Left colon (tissue), 2 donors: ENCODE measurements at regions not wholly inside any gene's neighbourhood (a gene's known extent, or its start where the extent isn't known, plus 50 kb on each side); places are given as distances from the start of the nearest gene placed in this dataset.

Source experiments
- ATAC-seq: fragments of 200-7000 bp; cut with Tn5 transposase; one replicate; pipeline ENCODE4 v1.9.1; 2020; ENCODE audit warnings: mild to moderate bottlenecking, moderate library complexity
- DNase-seq, 2 donors: peaks; one replicate each; pipeline ENCODE4 v3.0.0-alpha.2; 2020
- intact Hi-C, 2 donors: fragments of 100-400 bp; cut with DNase I in 1 of 2; cut with micrococcal nuclease in 1 of 2; formaldehyde crosslinking; loops; one replicate each; pipeline versions ENCODE4 v1.11.2 to v1.14.0; 2022; cut with DNase I, micrococcal nuclease
- donor health status: DM: no; HTN: no; CAD: no.
- donor health status: DM: yes; HTN: yes; CAD: no.

DNA sequence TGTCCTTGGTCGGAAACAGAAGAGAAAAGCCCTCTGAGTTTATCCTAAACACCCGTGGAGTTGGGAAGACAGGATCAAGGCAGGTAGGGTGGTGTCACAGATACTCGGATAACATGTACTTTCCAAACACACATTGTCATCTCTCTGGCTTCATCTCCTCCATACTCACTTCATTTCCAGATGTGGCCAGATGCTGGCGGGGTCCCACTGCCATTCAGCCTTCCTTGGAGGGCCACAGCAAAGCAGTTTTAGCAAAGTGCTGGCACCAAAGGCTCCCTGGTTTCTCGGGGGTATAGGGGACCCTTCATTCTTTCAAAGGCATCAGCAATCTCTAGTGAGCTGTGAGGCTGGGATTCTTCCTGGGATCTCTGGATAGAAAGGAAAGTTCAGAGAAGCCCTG is 539.5 kb downstream of the TCERG1L start:
- intact Hi-C loops: no loop called here
- ATAC-seq (no peak), DNase-seq (no peak)

DNA sequence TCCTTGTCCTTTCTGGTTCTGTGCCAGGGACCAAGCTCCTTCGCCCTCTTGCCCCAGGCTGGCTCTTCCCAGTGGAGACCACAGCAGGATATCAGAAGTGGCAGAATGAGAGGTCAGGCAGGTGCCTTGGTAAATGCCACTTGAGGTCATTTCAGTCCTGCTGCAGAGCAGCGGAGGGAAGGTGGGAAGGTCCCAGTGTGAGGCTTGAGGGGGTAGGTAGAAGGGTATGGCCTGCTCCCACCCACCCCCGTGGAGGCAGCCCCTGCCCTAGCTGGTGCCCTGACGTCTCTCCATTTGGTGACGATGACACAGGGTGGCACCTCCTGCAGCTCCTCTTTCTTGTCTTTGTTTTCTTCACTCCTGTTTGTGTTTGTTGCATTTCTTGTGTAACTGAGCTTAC is 538.8 kb downstream of the TCERG1L start:
- DNase-seq (no peak), ATAC-seq (no peak)
- intact Hi-C loops: no loop called here

DNA sequence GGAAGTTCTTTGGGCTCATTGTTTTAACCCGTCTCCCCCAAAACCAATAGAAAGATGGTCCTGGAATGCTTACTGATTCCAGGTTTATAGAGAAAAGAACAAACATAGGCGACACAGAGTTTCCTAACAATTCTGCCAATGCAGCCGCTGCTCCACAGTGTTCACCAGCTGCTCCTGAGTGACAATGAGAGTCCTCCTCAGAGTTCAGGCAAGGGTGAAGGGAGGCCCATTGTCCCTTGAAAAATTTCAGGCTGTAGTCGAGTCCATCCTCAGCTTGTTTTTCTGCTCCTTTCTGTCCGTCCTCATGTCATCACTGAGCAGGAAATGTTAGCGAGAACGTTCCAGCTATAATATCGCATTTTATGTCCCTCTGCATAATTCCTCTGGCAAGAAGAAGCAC is 537.6 kb downstream of the TCERG1L start:
- no peak for DNase-seq
- intact Hi-C loops: no loop called here
- ATAC-seq: no peak

DNA sequence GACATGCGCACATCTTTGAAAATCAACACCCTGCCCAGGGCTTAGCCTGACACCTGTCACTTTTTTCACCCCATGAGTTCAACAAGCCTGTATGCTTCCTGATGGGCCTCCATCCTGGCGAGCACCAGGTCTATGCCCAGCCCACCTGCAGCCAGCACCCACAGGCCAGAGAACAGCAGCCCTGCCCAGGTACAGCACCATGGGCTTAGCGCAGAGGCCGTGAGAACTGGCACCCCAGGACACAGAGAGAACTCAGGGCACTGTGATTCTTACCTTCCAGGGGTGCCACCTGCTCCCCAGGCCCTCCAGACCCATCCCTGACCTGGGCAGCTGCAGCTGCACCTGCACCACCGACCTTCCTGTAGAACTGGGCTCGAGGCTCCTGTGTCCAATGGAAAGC is 536.6 kb downstream of the TCERG1L start:
- intact Hi-C loops: no loop called here
- no peak for ATAC-seq
- no peak for DNase-seq

DNA sequence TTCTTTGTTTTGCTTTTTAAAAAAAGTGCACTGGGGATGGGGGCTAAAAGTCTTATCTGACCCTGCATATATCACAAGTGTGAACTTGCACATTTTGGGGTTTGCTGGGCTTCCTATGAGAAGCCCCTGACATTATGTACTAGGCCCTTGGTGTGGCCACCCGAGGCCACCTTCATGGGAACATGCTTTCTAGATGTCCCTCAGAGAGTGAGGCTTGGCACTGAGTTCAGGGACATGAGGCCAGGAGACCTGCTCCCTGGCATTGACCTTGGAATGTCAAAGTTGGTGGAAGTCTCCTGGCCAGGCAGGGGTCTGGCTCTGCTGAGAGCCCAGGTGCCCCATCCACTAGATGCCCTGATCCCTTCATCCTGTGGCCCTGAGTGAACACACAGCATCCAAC is 536.2 kb downstream of the TCERG1L start:
- intact Hi-C loops: no loop called here
- ATAC-seq (no peak), DNase-seq (no peak)

DNA sequence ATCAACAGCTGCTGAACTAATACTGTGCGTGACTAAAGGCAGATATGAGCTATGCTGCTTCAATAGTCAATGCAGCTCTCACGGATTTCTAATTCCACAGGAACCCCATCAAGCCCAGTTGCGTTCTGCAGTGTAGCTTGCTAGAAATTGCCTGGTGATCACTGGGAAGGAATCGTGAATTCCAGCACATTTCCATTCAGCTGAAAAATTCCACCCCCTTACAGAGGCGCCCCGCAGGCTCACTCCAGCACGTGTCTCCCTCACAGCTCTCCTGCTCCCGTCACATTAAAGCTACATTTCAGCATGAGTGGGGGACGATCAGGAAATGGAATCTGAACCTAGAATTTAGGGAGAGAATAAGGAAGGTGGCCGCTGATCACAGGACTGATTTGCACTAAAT is 534.8 kb downstream of the TCERG1L start:
- intact Hi-C loops: no loop called here
- DNase-seq: no peak
- no peak for ATAC-seq

DNA sequence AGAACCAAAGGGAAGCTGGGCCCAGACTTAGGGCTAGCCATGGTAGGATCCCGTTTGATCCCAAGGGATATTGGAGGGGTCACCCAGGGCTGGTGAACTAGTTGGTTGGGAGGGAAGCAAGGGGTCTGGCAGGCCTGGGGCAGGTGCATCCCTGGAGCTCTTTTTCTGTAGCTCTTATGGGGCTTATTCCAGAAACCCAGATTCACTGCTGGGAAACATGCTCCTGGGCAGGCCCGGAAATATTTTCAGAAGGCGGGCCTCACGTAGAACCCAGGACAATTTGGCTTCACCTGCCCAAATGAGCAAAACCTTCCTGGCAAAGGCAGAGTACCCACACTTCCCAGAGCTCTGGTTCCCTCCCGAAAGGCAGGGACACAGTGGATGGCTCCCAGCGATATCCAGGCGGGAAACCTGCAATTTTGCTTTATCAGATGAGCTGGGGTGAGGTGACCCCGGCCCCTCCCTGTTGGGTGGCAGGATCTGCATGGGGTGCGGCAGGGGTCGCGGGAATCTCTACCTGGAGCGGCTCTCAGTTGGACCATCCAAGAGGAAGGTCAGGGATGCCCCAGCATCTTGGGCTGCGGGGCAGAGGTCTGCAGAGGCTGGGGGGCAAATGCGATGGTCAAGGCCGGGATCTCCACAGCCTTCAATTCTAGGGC is 533.9 kb downstream of the TCERG1L start:
- ATAC-seq (no peak), DNase-seq (no peak)
- intact Hi-C loops: no loop called here

DNA sequence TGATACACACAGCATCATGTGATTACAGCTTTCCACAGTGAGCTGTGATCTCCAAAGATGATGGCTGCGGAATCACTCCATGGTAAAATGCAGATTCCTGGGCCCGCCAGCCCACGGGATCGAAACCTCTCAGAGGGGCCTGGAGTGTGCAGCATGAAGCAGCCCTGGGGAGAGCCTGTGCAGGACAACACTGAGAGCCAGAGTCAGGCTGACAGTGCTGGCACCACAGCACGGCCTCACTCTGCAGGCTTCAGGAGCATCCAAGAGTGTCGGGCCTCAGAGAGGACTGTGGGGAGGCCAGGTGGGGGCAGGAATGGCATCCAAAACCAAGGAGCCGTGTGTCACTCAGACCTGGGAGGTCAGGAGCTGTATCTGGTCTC is 533.4 kb downstream of the TCERG1L start:
- DNase-seq: no peak
- no peak for ATAC-seq

DNA sequence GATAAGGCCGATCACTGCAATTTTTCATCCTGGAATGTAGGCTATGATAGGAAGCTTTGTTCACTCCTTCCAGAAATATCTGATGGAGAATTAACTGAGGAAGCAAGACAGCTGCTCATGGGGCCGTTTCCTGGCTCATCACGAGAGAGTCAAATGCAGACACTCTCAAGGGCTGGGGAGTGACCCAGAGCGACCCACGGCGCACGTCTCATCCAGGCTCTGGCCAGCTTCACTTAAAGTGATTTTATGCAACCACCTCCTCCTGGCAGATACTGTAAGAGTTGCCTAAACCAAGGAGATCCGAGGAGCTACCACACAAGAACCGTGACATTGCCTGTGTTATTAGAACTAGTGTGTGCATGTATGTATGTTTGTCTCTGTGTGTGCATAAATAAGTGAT is 530.8 kb downstream of the TCERG1L start:
- intact Hi-C loops: no loop called here
- no peak for DNase-seq
- no peak for ATAC-seq

More for the DNA sequence above, 533.4 kb downstream of the TCERG1L start:
- intact Hi-C loops: no loop called here

DNA sequence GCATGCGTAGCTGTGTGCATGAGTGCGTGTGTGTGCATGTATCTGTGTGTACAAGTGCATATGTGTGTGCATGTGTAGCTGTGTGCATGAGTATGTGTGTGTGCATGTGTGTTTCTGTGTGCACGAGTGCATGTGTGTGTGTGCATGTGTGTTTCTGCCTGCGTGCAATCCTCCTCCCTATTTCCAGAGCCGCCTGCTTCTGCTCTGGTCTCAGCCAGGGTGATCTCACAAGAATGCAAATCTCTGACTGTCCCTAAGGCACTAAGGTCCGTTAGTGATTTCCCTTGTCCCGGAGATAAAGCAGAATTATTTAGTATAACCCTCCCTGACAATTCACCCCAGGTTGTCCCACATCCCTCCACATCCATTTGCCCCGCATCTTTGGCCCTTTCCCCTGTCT is 530.3 kb downstream of the TCERG1L start:
- intact Hi-C loops: no loop called here
- DNase-seq (no peak), ATAC-seq (no peak)

DNA sequence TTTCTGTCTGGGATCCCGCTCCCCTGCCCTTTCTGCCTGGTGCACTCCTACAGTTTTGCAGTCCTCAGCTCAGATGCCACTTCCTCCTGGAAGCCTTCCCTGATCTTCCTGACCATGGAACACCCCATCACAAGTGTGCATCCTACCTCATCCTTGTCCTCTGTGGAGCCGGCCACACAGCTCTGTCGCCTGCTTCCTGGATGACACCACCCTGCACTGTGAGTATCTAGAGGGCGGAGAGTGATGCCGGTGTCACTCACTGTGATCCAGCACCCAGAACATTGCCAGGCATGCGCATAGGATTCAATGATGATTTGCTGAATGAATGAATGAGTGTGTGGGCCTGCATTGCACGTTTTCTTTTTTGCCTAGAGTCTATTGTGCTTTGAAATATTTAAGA is 529.9 kb downstream of the TCERG1L start:
- DNase-seq (no peak), ATAC-seq (no peak)
- intact Hi-C loops: no loop called here

DNA sequence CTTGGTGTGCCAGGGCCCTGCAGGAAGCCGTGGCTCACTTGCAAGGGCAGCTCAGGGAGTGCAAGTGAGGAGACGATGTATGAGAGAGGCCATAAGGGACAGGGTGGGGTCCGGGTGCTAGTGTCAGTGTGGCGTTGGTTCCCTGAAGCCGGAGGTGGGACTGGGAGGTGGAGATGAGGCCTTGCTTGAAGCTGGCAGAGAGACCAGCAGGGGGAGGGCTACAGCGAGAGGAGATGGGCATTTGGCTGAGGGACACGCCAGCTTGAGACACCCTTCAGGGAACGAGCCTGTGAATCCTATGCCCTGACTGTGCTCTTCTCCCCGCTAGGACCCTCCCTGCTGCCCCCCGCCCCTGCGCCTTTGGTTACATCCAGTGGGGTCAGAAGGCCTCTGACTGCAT is 529.1 kb downstream of the TCERG1L start:
- intact Hi-C loops: no loop called here
- DNase-seq (no peak), ATAC-seq (no peak)

DNA sequence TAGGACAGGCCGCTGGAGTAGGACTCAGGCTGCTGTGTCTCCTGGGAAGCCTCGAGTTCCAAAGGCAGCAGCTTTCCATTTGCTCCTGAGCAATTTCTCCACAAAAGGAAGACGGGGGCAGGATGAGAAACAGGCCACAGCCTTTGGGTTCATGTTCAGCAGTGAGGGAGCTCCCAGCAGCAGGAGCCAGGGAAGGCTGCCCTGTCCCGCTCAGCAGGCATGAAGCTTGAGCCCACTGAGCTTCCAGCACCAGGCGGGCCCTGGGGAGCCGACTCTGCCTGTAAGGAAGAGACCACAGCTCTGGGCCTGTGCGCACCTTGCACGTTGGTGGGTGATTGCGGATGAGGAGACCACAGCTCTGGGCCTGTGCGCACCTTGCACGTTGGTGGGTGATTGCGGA is 527.2 kb downstream of the TCERG1L start:
- DNase-seq (no peak), ATAC-seq (no peak)
- intact Hi-C loops: no loop called here

DNA sequence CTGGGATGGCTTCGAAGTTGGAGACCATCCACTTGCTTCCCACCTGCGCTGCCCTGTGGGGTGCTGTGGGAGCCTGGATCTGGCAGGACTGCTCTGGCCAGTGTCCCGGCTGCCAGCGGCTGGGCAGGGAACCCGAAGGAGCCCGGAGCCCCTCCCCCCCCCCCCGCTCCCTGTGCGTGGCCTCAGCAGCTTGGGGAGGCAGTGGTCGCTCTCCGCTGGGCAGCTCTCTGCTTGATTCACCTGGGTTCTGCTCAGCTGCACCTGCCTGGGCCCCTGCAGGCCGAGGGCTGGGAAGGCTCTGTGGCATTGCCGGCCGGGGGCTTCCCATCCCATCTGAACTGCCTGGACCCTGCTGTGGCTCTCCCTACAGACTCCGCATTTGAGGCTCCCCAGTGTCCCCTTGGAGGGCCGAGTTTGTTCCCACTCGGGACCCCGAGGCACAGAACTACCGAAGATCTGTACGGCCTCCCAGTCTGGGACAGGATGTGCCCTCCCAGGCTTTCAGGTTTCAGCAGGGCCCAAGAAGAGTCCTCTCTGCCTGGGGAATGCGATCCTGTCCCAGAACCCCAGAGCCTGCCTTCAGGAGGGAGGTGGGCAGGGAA is 525.1 kb downstream of the TCERG1L start:
- intact Hi-C loops: no loop called here
- ATAC-seq (no peak), DNase-seq (no peak)

DNA sequence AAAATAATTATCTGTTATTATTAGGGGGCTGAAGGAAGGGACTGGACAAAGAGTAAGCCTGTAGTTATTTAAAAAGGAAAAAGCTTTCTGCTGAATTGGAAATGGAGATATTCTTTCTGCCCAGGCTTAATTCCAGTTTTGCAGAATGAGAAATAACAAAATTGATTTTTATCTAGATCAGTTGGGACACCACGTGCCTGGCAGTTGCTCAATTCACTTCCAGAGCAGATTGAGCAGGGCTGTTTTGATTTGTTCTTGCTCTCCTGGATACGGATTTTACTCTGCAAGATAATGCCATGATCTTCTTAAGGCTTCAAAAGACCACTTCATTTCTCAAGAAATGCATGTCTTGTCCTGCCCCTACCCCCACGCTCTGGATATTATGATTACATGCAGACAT is 524.3 kb downstream of the TCERG1L start:
- intact Hi-C loops: no loop called here
- no peak for ATAC-seq
- no peak for DNase-seq

DNA sequence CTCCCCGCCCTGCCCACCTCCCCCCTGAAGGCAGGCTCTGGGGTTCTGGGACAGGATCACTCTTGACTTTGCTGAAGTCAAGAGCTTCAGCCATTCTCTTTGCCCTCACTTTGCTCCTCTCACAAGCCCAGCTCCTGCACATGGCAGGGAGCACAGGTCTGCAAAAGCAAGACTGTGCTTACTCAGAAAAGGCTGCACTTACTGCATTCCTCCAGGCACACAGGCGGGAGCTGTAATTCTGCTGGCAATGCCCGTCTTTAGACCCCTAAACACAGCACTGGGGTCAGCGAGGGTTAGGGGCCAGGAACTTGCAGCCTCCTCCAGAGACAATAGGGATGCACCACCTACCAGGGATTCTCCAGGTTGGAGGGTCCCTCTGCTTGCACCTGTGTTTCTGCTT is 523.7 kb downstream of the TCERG1L start:
- no peak for DNase-seq
- intact Hi-C loops: no loop called here
- no peak for ATAC-seq

DNA sequence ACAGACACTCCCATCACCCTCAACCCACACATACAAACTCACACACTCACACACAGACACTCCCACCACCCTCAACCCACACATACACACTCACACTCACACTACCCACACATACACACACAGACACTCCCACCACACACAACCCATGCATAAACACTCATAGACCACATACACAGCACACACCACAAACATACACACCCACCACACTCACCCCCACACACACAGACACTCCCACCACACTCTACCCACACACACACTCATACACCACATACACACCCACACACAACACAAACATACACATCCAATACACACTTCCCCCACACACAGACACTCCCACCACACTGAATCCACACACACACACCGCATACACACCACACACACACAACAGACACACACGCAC is 521.2 kb downstream of the TCERG1L start:
- ATAC-seq (no peak), DNase-seq (no peak)
- intact Hi-C loops: no loop called here

DNA sequence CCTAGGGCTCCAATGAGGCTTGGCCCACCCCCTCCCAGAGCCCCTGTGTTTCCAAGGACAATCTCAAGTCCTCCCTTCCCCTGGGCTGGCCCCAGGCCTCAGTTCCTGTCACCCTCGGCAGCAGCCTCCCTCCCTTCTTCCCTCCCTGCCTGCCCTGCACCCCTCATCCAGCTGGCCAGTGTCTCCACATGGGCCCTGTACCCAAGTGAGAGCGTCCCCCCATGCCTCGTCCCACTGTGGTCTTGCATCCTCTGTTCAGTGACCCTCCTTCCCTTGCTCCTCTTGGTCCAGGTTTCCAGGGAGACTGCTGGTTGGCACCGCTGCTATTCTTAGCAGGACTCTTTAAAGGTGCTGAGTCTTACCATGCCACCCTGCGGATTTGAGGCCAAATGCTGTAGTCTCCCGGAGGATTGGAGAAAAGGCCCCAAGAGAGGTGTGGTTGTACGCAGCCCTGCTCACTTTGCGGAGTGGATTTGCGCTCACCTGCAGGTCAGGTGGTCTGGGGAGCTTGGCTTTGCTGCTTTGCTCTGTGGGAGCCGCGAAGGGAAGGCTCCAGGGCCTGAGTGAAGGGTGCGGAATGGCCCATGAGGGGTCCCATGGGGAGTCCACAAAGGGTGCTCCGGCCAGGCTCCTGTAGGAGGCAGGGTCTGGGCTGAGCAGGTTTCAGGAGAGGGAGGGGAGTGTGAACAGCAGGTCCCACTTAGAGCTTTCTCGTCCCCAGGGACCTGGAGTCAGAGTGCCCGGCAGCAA is 519.2 kb downstream of the TCERG1L start:
- DNase-seq: no peak
- ATAC-seq: no peak
- intact Hi-C loops: no loop called here

DNA sequence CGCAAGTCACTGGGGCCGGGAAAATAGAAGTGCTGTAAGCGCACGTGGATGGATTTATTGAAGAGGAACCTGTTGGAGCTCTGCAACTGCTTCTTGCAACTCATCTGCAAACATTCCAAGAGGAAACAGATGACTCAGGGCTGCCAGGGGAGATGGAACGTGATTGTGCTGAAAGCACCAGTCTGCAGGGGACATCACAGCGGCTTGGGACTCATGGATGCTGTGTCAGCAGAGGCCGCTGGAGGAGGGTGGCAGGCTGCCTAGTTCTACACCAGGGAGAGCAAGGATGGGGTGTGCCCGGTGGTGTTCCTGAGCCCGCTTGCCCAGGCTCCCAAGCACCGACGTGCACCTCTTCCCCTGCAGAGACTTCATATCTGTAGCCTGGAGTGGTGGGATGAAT is 515.7 kb downstream of the TCERG1L start:
- DNase-seq: no peak
- no peak for ATAC-seq
- intact Hi-C loops: no loop called here

DNA sequence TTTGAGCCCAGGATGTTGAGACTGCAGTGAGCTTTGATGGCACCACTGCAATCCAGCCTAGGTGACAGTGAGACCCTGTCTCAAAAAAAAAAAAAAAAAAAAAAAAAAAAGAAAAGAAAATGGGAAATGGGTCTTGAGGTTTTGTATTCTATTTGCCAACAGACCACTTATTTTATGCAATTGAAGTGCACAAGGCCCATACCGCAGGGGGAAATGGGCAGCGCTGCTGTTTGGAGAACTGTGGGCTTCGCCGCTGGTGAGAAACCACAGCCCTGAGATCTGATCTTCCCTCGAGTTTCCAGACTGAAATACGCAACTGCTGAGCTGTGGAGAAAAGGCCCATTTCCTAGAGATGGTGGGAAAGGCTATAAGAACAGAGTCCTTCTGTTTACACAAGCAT is 512.0 kb downstream of the TCERG1L start:
- ATAC-seq (no peak), DNase-seq (peak in 1 of 2 donors; percentile 5)
- intact Hi-C loops: no loop called here

DNA sequence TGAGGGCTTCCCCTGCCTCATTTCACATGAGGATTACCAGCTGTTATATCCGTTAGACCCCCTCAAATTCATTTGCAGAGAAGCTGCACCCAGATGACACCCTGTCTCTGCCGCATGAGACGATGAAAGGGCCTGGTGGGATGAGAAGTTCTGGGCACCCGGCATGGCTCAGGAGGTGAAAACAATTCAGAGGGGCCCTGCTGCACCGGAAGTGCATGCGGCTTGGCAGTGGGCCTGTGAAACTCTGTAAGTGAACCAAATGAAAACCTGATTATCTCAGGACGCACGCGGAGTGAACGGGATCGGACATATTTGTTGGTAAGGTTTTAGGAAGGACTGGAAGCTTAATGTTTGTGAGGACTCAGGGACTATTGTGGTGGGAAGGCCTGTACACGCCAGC is 511.2 kb downstream of the TCERG1L start:
- DNase-seq (peak in 1 of 2 donors; percentile 8), ATAC-seq (no peak)
- intact Hi-C loops: no loop called here
